ENCODE measurements at regions not wholly inside any gene's neighbourhood (a gene's known extent, or its start where the extent isn't known, plus 50 kb on each side); places are given as distances from the start of the nearest gene placed in this dataset.

- no peak overlapping the region for H3K4me2 ChIP-seq
- H4K20me1 ChIP-seq (replicated peaks; ENCODE audit: insufficient read depth): no peaks in the 10 kb centered on the region
- no peaks in the 10 kb centered on the region for H3K9me2 ChIP-seq (ENCODE audit: insufficient read depth)
- H3K27ac ChIP-seq (ENCODE audit: low read depth): no peak overlapping the region
- no peak overlapping the region for H2AFZ ChIP-seq
- H3K36me3 ChIP-seq (ENCODE audit: insufficient read depth): no peaks in the 10 kb centered on the region; the same call in 1 of the 2 replicates
- peaks cover 32% of the 10 kb centered on the region for H3K36me3 Mint-ChIP-seq (ENCODE audit: low read depth)
- no peak overlapping the region for H3K4me3 Mint-ChIP-seq
- no peak overlapping the region for H3K27ac Mint-ChIP-seq
- no peak for ATAC-seq
- peaks cover 42% of the 10 kb centered on the region for H3K9me3 Mint-ChIP-seq
- TF ChIP-seq EZH2phosphoT487 (IDR thresholded peaks at IDR 0.05; ENCODE audit: unreplicated experiment): no peak
- no peak for TF ChIP-seq NANOG (IDR thresholded peaks at IDR 0.05; ENCODE audit: borderline replicate concordance)
- TF ChIP-seq ETS1 (IDR thresholded peaks at IDR 0.05): no peak
- no peak for TF ChIP-seq JUNB (IDR thresholded peaks at IDR 0.05; ENCODE audit: unreplicated experiment)
- TF ChIP-seq CREB1 (CRISPR knock-in tag; IDR thresholded peaks at IDR 0.05; ENCODE audit: low read depth): no peak
- TF ChIP-seq ZNF114 (CRISPR knock-in tag; IDR thresholded peaks at IDR 0.05): no peak
- TF ChIP-seq CTCF (conservative IDR thresholded peaks at IDR 0.05; ENCODE audit: low read depth in 2 of 2): no peak
- no peak for TF ChIP-seq POLR2AphosphoS5 (IDR thresholded peaks at IDR 0.05; ENCODE audit: low read depth)
- no peak for TF ChIP-seq STAT1 (IDR thresholded peaks at IDR 0.05; ENCODE audit: unreplicated experiment)
- no peak for TF ChIP-seq ZNF462 (CRISPR knock-in tag; IDR thresholded peaks at IDR 0.05)
- TF ChIP-seq REST (IDR thresholded peaks at IDR 0.05; ENCODE audit: unreplicated experiment): no peak
- no peaks in the 10 kb centered on the region for H3K27me3 ChIP-seq (ENCODE audit: insufficient read depth)
- no peaks in the 10 kb centered on the region for H3K4me1 Mint-ChIP-seq
- DNase-seq (ENCODE audit: low spot score): no peak
- H3K4me3 ChIP-seq: no peak overlapping the region
- no peaks in the 10 kb centered on the region for H3F3A ChIP-seq (replicated peaks; ENCODE audit: low read depth)
- H3K27me3 Mint-ChIP-seq (ENCODE audit: insufficient read depth, low read depth, poor library complexity): no peaks in the 10 kb centered on the region
- H3K79me2 ChIP-seq (replicated peaks; ENCODE audit: insufficient read depth): no peaks in the 10 kb centered on the region
- H3K4me1 ChIP-seq (ENCODE audit: insufficient read depth): no peaks in the 10 kb centered on the region
These were observed 101.5 kb downstream of the RPAP3 start for GRCh38 chr12:47604221-47604873.

Measured in GM23338 (cell line).